G401.6 (cell line): ENCODE measurements at regions not wholly inside any gene's neighbourhood (a gene's known extent, or its start where the extent isn't known, plus 50 kb on each side); places are given as distances from the start of the nearest gene placed in this dataset.
"Not testable (repeated sequence)": the region's sequence is repeated elsewhere in the genome, so short reads cannot be mapped to it uniquely, and the experiment has no call there.

Experiments used
- FAIRE-seq: peaks from 2 replicates; lab custom pipeline; 2012; peaks lifted over from hg19 to GRCh38; lab: Jason Lieb, UNC

GRCh38 chr17:21470422-21470821, 94.3 kb downstream of the KCNJ12 start:
- FAIRE-seq: not testable (repeated sequence)

GRCh38 chr17:21470861-21471260, 94.7 kb downstream of the KCNJ12 start:
- no peak for FAIRE-seq

- no peak for FAIRE-seq
Observed at GRCh38 chr17:21474815-21475214, 98.7 kb downstream of the KCNJ12 start.

GRCh38 chr17:21475571-21475970, 99.4 kb downstream of the KCNJ12 start:
- no peak for FAIRE-seq

GRCh38 chr17:21476867-21477266, 100.7 kb downstream of the KCNJ12 start:
- FAIRE-seq: no peak

- FAIRE-seq: no peak
Observed at GRCh38 chr17:21482189-21482865, 106.2 kb downstream of the KCNJ12 start.

GRCh38 chr17:21488043-21488442, 111.9 kb downstream of the KCNJ12 start:
- FAIRE-seq: not testable (repeated sequence)

- FAIRE-seq: no peak
Observed at GRCh38 chr17:21493993-21494392, 117.8 kb downstream of the KCNJ12 start.

- FAIRE-seq: no peak
Observed at GRCh38 chr17:21495281-21495680, 119.1 kb downstream of the KCNJ12 start.

GRCh38 chr17:21500064-21500463, 123.9 kb downstream of the KCNJ12 start:
- no peak for FAIRE-seq

GRCh38 chr17:21501927-21502700, 126.0 kb downstream of the KCNJ12 start:
- not testable (repeated sequence) for FAIRE-seq

- no peak for FAIRE-seq
Observed at GRCh38 chr17:21505819-21506815, 130.0 kb downstream of the KCNJ12 start.

- not testable (repeated sequence) for FAIRE-seq
Observed at GRCh38 chr17:21507806-21508205, 131.6 kb downstream of the KCNJ12 start.

GRCh38 chr17:21508211-21508610, 132.1 kb downstream of the KCNJ12 start:
- FAIRE-seq: no peak

GRCh38 chr17:21509356-21509755, 133.2 kb downstream of the KCNJ12 start:
- not testable (repeated sequence) for FAIRE-seq

- FAIRE-seq: peak; percentile 34
Observed at GRCh38 chr17:21510686-21511362, 134.7 kb downstream of the KCNJ12 start.

GRCh38 chr17:21511363-21512195, 135.4 kb downstream of the KCNJ12 start:
- FAIRE-seq: peak; percentile 94

GRCh38 chr17:21512307-21513011, 136.3 kb downstream of the KCNJ12 start:
- FAIRE-seq: peak; percentile 11

- peak; percentile 91 for FAIRE-seq
Observed at GRCh38 chr17:21513012-21513570, 136.9 kb downstream of the KCNJ12 start.

- FAIRE-seq: not testable (repeated sequence)
Observed at GRCh38 chr17:21514567-21514966, 138.4 kb downstream of the KCNJ12 start.
